HepG2 (cell line): ENCODE measurements at regions not wholly inside any gene's neighbourhood (a gene's known extent, or its start where the extent isn't known, plus 50 kb on each side); places are given as distances from the start of the nearest gene placed in this dataset.
A peak's percentile ranks its signal among the peaks of the same experiment; 100 is the strongest.

ENCODE experiments used
- BORCS8-MEF2B ChIP-seq: sonication (generic); formaldehyde crosslinking; IDR thresholded peaks from 2 replicates; pipeline ENCODE4 v1.8.0; 2022; ENCODE audit warnings: mild to moderate bottlenecking, missing genetic modification reagents
- CEBPB ChIP-seq: IDR thresholded peaks from 2 replicates; pipeline ENCODE4 v1.6.1; 2011; ENCODE audit warnings: low read depth, low read length, improper control_type of control experiment, borderline replicate concordance
- HNF4A ChIP-seq: sonication (generic); formaldehyde crosslinking; IDR thresholded peaks from 2 replicates; pipeline ENCODE4 v1.4.0; 2020; ENCODE audit warnings: missing genetic modification reagents
- HOXD1 ChIP-seq: sonication (generic); formaldehyde crosslinking; IDR thresholded peaks from 2 replicates; pipeline ENCODE4 v1.5.0; 2020; ENCODE audit warnings: missing genetic modification reagents
- JDP2 ChIP-seq: sonication (generic); formaldehyde crosslinking; IDR thresholded peaks from 2 replicates; pipeline ENCODE4 v1.8.1; 2022; ENCODE audit warnings: missing genetic modification reagents, borderline replicate concordance
- MTA1 ChIP-seq: sonication (generic); formaldehyde crosslinking; IDR thresholded peaks from 2 replicates; pipeline ENCODE4 v1.4.0; 2020; ENCODE audit warnings: missing genetic modification reagents, mild to moderate bottlenecking, borderline replicate concordance
- MXD4 ChIP-seq: IDR thresholded peaks from 2 replicates; pipeline ENCODE4 v1.6.1; 2016; ENCODE audit warnings: mild to moderate bottlenecking, missing biosample characterization, missing genetic modification reagents
- NFAT5 ChIP-seq: sonication (generic); formaldehyde crosslinking; IDR thresholded peaks from 2 replicates; pipeline ENCODE4 v1.4.0; 2020; ENCODE audit warnings: missing genetic modification reagents
- NFYC ChIP-seq: IDR thresholded peaks from 2 replicates; pipeline ENCODE4 v1.6.1; 2016; ENCODE audit warnings: missing genetic modification reagents, missing compliant biosample characterization
- NR2F1 ChIP-seq, 2 experiments: fragments of 450-650 bp in 1 of 2; formaldehyde crosslinking in 1 of 2; IDR thresholded peaks; 2 replicates each; pipeline versions ENCODE4 v1.5.0 to v1.6.1; 2016 to 2020; ENCODE audit warnings: mild to moderate bottlenecking in 1 of 2, missing compliant biosample characterization in 1 of 2, missing genetic modification reagents in 1 of 2, moderate library complexity in 1 of 2
- RAD21 ChIP-seq: fragments of 450-650 bp; formaldehyde crosslinking; IDR thresholded peaks from 2 replicates; pipeline ENCODE4 v1.5.0; 2020; ENCODE audit warnings: mild to moderate bottlenecking
- YEATS4 ChIP-seq: sonication (generic); formaldehyde crosslinking; IDR thresholded peaks from 2 replicates; pipeline ENCODE4 v1.4.0; 2020; ENCODE audit warnings: missing genetic modification reagents, borderline replicate concordance
- ZBED4 ChIP-seq: sonication (generic); formaldehyde crosslinking; IDR thresholded peaks from 2 replicates; pipeline ENCODE4 v1.4.0; 2020; ENCODE audit warnings: missing genetic modification reagents, borderline replicate concordance
- ZFX ChIP-seq: sonication (generic); formaldehyde crosslinking; IDR thresholded peaks from 2 replicates; pipeline ENCODE4 v1.4.0; 2020; ENCODE audit warnings: mild to moderate bottlenecking, low read depth, missing genetic modification reagents, moderate library complexity
- ZKSCAN1 ChIP-seq: fragments of 150-350 bp; IDR thresholded peaks from 2 replicates; pipeline ENCODE4 v1.6.1; 2014; ENCODE audit warnings: low read length
- ZNF263 ChIP-seq: sonication (generic); formaldehyde crosslinking; IDR thresholded peaks from 2 replicates; pipeline ENCODE4 v1.4.0; 2020; ENCODE audit warnings: missing genetic modification reagents
- ZNF335 ChIP-seq: sonication (generic); formaldehyde crosslinking; IDR thresholded peaks from 2 replicates; pipeline ENCODE4 v1.4.0; 2020; ENCODE audit warnings: missing genetic modification reagents
- ZNF572 ChIP-seq: sonication (generic); formaldehyde crosslinking; IDR thresholded peaks from 2 replicates; pipeline ENCODE4 v1.5.1; 2020; ENCODE audit warnings: mild to moderate bottlenecking, missing genetic modification reagents
- ZNF75D ChIP-seq: sonication (generic); formaldehyde crosslinking; IDR thresholded peaks from 2 replicates; pipeline ENCODE4 v1.8.1; 2023; ENCODE audit warnings: missing genetic modification reagents, mild to moderate bottlenecking, borderline replicate concordance
- ZNF772 ChIP-seq: sonication (generic); formaldehyde crosslinking; IDR thresholded peaks from 2 replicates; pipeline ENCODE4 v1.5.0; 2020; ENCODE audit warnings: mild to moderate bottlenecking, missing genetic modification reagents
- ZNF782 ChIP-seq: sonication (generic); formaldehyde crosslinking; IDR thresholded peaks from 2 replicates; pipeline ENCODE4 v1.4.0; 2020; ENCODE audit warnings: missing genetic modification reagents, mild to moderate bottlenecking, borderline replicate concordance
- ZSCAN12 ChIP-seq: sonication (generic); formaldehyde crosslinking; IDR thresholded peaks from 2 replicates; pipeline ENCODE4 v1.9.0; 2021; ENCODE audit warnings: mild to moderate bottlenecking, missing genetic modification reagents

DNA sequence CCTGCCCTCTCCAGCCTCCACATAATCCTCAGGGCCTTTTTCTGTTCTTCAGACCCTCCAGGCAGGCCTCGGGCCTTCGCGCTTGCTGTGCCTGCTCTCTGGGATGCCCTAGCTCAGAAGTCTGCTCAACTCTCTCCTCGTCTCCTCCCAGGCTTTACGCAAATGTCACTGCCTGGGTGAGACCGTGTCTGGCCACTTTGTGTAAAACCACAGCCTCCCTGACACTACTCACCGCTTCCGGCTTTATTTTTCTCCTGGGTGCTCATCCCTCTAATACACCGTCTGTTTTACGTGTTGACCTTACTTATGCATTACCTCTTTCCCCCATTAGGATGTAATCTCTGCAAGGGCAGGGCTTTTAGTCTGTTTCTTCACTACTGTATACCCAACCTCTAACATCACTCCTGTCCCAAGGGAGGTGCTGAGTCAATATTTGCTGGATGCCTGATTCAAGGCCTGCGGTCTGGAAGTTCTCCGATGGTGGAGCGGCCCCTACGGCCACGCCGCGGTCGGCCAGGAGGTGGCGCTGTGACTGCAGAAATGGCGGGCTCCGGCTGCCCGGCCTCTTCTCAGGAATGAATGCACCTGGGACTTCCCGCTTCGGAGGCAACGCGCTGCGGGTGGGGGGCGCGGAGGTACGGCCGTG is 58.2 kb upstream of the THY1 start (continued):
- TF ChIP-seq NFYC (CRISPR knock-in tag) (peak; percentile 27; the same call in 1 of the 2 replicates), HOXD1 (CRISPR knock-in tag) (peak; percentile 63; the same call in 1 of the 2 replicates), BORCS8-MEF2B (CRISPR knock-in tag) (0 out of 2 replicates have a peak, but pooled peaks have one; percentile 51), MTA1 (CRISPR knock-in tag) (0 out of 2 replicates have a peak, but pooled peaks have one; percentile 32), ZKSCAN1 (peak; percentile 25; the same call in 1 of the 2 replicates), JDP2 (CRISPR knock-in tag) (no peak), HNF4A (peak; percentile 52), CEBPB (peak; percentile 68), ZNF263 (CRISPR knock-in tag) (peak; percentile 37; the same call in 1 of the 2 replicates), ZNF75D (no peak), NFAT5 (CRISPR knock-in tag) (0 out of 2 replicates have a peak, but pooled peaks have one; percentile 28), ZNF335 (CRISPR knock-in tag) (no peak), NR2F1 (CRISPR knock-in tag; IDR thresholded peaks at IDR 0.05) (peak in 1 of 2 experiments; percentile 47; a peak in 1 of 4 replicates), ZNF782 (CRISPR knock-in tag) (peak; percentile 40; the same call in 1 of the 2 replicates), ZFX (CRISPR knock-in tag) (peak; percentile 70; the same call in 1 of the 2 replicates), ZNF572 (no peak), ZSCAN12 (CRISPR knock-in tag) (0 out of 2 replicates have a peak, but pooled peaks have one; percentile 51), YEATS4 (peak; percentile 39; the same call in 1 of the 2 replicates), RAD21 (peak; percentile 97), ZNF772 (CRISPR knock-in tag) (peak; percentile 83; the same call in 1 of the 2 replicates), ZBED4 (CRISPR knock-in tag) (peak; percentile 59; the same call in 1 of the 2 replicates), MXD4 (CRISPR knock-in tag) (no peak; the same call in 1 of the 2 replicates)
